Body of pancreas (tissue), 4 donors: ENCODE measurements at regions not wholly inside any gene's neighbourhood (a gene's known extent, or its start where the extent isn't known, plus 50 kb on each side); places are given as distances from the start of the nearest gene placed in this dataset.

Experiments used
- ATAC-seq: fragments of 150-250 bp; one replicate; pipeline ENCODE4 v1.9.1; 2016
- DNase-seq, 4 donors: peaks; one replicate each; pipeline ENCODE4 v3.0.0-alpha.2; 2019
- H3K27ac ChIP-seq, 4 donors: fragments of 200-600 bp; sonication (generic); 1 replicate in 3 of 4; 2 replicates in 1 of 4; pipeline versions ENCODE4 v1.5.1 to v1.6.1; 2016 to 2019; ENCODE audit warnings: mild to moderate bottlenecking in 1 of 4, mixed read lengths in 1 of 4, moderate library complexity in 1 of 4
- H3K27me3 ChIP-seq, 2 donors: fragments of 200-600 bp; sonication (generic); one replicate each; pipeline ENCODE4 v1.6.0; 2016; ENCODE audit warnings: mild to moderate bottlenecking in 1 of 2
- H3K36me3 ChIP-seq, 2 donors: fragments of 200-600 bp; sonication (generic); replicated peaks in 1 of 2; 2 replicates each; pipeline ENCODE4 v1.5.1; 2016; ENCODE audit warnings: low read depth in 2 of 2; ENCODE audit not compliant: insufficient read depth in 1 of 2
- H3K4me1 ChIP-seq: fragments of 200-600 bp; sonication (generic); one replicate; pipeline ENCODE4 v1.6.0; 2016
- H3K4me3 ChIP-seq, 2 donors: fragments of 200-600 bp; sonication (generic); 1 replicate in 1 of 2; 2 replicates in 1 of 2; pipeline ENCODE4 v1.5.1; 2016 to 2019
- H3K9me3 ChIP-seq, 3 donors: fragments of 200-600 bp; sonication (generic); 1 replicate in 2 of 3; 2 replicates in 1 of 3; pipeline ENCODE4 v1.5.1; 2016
- CTCF ChIP-seq, 7 experiments: fragments of 450-650 bp in 4 of 7; fragments of 200-600 bp in 3 of 7; sonication (generic) in 3 of 7; IDR thresholded peaks; one replicate each; pipeline ENCODE4 v1.5.1; 2016 to 2019; ENCODE audit warnings: antibody characterized with exemption in 7 of 7
- POLR2A ChIP-seq, 3 donors: fragments of 450-650 bp; IDR thresholded peaks; one replicate each; pipeline ENCODE4 v1.6.1; 2016; ENCODE audit warnings: antibody characterized with exemption in 3 of 3, mild to moderate bottlenecking in 2 of 3
- WGBS, 2 donors: methylation state at CpG; one replicate each; pipeline ENCODE4 v1.1.5; 2017; 5-methylcytosine and 5-hydroxymethylcytosine counted together
- intact Hi-C: fragments of 100-400 bp; cut with DNase I; formaldehyde crosslinking; loops from one replicate; pipeline ENCODE4 v1.15.1; 2023

- Histone ChIP-seq H3K4me3 (no peak overlapping the region), H3K27me3 (no peaks in the 10 kb centered on the region), H3K27ac (no peak overlapping the region), H3K36me3 (no peaks in the 10 kb centered on the region), H3K4me1 (peaks cover 8% of the 10 kb centered on the region), H3K9me3 (no peaks in the 10 kb centered on the region)
- DNase-seq (no peak), ATAC-seq (no peak)
- 62 to 69% methylated on average over 2 of the region's 2 CpGs for WGBS, 2 donors
- intact Hi-C loops: no loop called here
- TF ChIP-seq CTCF (IDR thresholded peaks at IDR 0.05): no peak
- no peak for TF ChIP-seq POLR2A (IDR thresholded peaks at IDR 0.05)
Observed at GRCh38 chr12:67881565-67881964, 107.7 kb upstream of the IFNG-AS1 start.

GRCh38 chr12:67884596-67884995 lies 104.7 kb upstream of the IFNG-AS1 start:
- peaks cover 8% of the 10 kb centered on the region for H3K4me1 ChIP-seq
- intact Hi-C loops: no loop called here
- TF ChIP-seq CTCF (IDR thresholded peaks at IDR 0.05): no peak
- TF ChIP-seq POLR2A (IDR thresholded peaks at IDR 0.05): no peak
- peak overlapping the region in 1 of 4 donors; percentile 66 for H3K27ac ChIP-seq
- H3K4me3 ChIP-seq: no peak overlapping the region
- no peaks in the 10 kb centered on the region for H3K27me3 ChIP-seq
- ATAC-seq (peak; percentile 58), DNase-seq (peak in 1 of 4 donors; percentile 10)
- 20 to 27% methylated on average over 2 of the region's 2 CpGs for WGBS, 2 donors
- no peaks in the 10 kb centered on the region for H3K9me3 ChIP-seq
- no peaks in the 10 kb centered on the region for H3K36me3 ChIP-seq

- Histone ChIP-seq H3K9me3 (no peaks in the 10 kb centered on the region), H3K36me3 (no peaks in the 10 kb centered on the region), H3K4me3 (no peak overlapping the region), H3K27me3 (no peaks in the 10 kb centered on the region), H3K4me1 (peaks cover 8% of the 10 kb centered on the region), H3K27ac (peak overlapping the region in 2 of 4 donors; percentile 30 to 66)
- DNase-seq (peak in 2 of 4 donors; percentile 19 to 21), ATAC-seq (peak; percentile 53)
- TF ChIP-seq POLR2A (IDR thresholded peaks at IDR 0.05) (no peak), CTCF (IDR thresholded peaks at IDR 0.05) (no peak)
- 39 to 40% methylated on average over 7 of the region's 7 CpGs for WGBS, 2 donors
- intact Hi-C loops: no loop called here
Observed at GRCh38 chr12:67885375-67886169, 103.7 kb upstream of the IFNG-AS1 start.

GRCh38 chr12:67887065-67887464 lies 102.2 kb upstream of the IFNG-AS1 start:
- DNase-seq (no peak), ATAC-seq (no peak)
- Histone ChIP-seq H3K4me1 (peaks cover 8% of the 10 kb centered on the region), H3K36me3 (no peaks in the 10 kb centered on the region), H3K27ac (no peak overlapping the region), H3K27me3 (no peaks in the 10 kb centered on the region), H3K9me3 (no peaks in the 10 kb centered on the region), H3K4me3 (no peak overlapping the region)
- TF ChIP-seq POLR2A (IDR thresholded peaks at IDR 0.05) (no peak), CTCF (IDR thresholded peaks at IDR 0.05) (no peak)
- intact Hi-C loops: no loop called here

- Histone ChIP-seq H3K4me3 (no peak overlapping the region), H3K27me3 (no peaks in the 10 kb centered on the region), H3K9me3 (no peaks in the 10 kb centered on the region), H3K4me1 (no peaks in the 10 kb centered on the region), H3K36me3 (no peaks in the 10 kb centered on the region), H3K27ac (no peak overlapping the region)
- intact Hi-C loops: no loop called here
- ATAC-seq (no peak), DNase-seq (no peak)
- TF ChIP-seq CTCF (IDR thresholded peaks at IDR 0.05) (no peak), POLR2A (IDR thresholded peaks at IDR 0.05) (no peak)
- 83 to 89% methylated on average over 2 of the region's 2 CpGs for WGBS, 2 donors
Observed at GRCh38 chr12:67889931-67890330, 99.3 kb upstream of the IFNG-AS1 start.
